Tibial artery (tissue), 4 donors: ENCODE measurements at regions not wholly inside any gene's neighbourhood (a gene's known extent, or its start where the extent isn't known, plus 50 kb on each side); places are given as distances from the start of the nearest gene placed in this dataset.

Experiments
- DNase-seq, 2 donors: peaks; one replicate each; pipeline ENCODE4 v3.0.0-alpha.2; 2019
- H3K27ac ChIP-seq, 2 donors: fragments of 200-600 bp; sonication (generic) in 1 of 2; 1 replicate in 1 of 2; 2 replicates in 1 of 2; pipeline ENCODE4 v1.5.1; 2018 to 2019; ENCODE audit warnings: mild to moderate bottlenecking in 1 of 2
- H3K27me3 ChIP-seq, 2 donors: fragments of 200-600 bp; sonication (generic) in 1 of 2; one replicate each; pipeline versions ENCODE4 v1.5.1 to v1.6.0; 2016 to 2019
- H3K36me3 ChIP-seq, 3 donors: fragments of 200-600 bp; sonication (generic) in 2 of 3; one replicate each; pipeline ENCODE4 v1.5.1; 2016 to 2019; ENCODE audit warnings: mild to moderate bottlenecking in 2 of 3
- H3K4me1 ChIP-seq, 4 donors: fragments of 200-600 bp; sonication (generic) in 2 of 4; 1 replicate in 3 of 4; 2 replicates in 1 of 4; pipeline ENCODE4 v1.5.1; 2016 to 2019
- H3K4me3 ChIP-seq, 2 donors: fragments of 200-600 bp; sonication (generic) in 1 of 2; 1 replicate in 1 of 2; 2 replicates in 1 of 2; pipeline ENCODE4 v1.5.1; 2018 to 2019; ENCODE audit warnings: mild to moderate bottlenecking in 2 of 2
- H3K9me3 ChIP-seq, 3 donors: fragments of 200-600 bp; sonication (generic) in 1 of 3; one replicate each; pipeline ENCODE4 v1.5.1; 2016 to 2019
- intact Hi-C: fragments of 100-400 bp; cut with DNase I; formaldehyde crosslinking; loops from one replicate; pipeline ENCODE4 v1.15.0; 2023; ENCODE audit warnings: low total_unique reads
- TF ChIP-seq, protein P1 (sequence below), 2 experiments: fragments of 200-600 bp in 1 of 2; fragments of 450-650 bp in 1 of 2; IDR thresholded peaks; one replicate each; pipeline ENCODE4 v1.5.1; 2017 to 2019; ENCODE audit warnings: antibody characterized with exemption in 2 of 2, mild to moderate bottlenecking in 1 of 2, moderate library complexity in 1 of 2

GRCh38 chr12:5124401-5124800 lies 80.7 kb downstream of the KCNA5 start:
- TF ChIP-seq, protein P1, sequence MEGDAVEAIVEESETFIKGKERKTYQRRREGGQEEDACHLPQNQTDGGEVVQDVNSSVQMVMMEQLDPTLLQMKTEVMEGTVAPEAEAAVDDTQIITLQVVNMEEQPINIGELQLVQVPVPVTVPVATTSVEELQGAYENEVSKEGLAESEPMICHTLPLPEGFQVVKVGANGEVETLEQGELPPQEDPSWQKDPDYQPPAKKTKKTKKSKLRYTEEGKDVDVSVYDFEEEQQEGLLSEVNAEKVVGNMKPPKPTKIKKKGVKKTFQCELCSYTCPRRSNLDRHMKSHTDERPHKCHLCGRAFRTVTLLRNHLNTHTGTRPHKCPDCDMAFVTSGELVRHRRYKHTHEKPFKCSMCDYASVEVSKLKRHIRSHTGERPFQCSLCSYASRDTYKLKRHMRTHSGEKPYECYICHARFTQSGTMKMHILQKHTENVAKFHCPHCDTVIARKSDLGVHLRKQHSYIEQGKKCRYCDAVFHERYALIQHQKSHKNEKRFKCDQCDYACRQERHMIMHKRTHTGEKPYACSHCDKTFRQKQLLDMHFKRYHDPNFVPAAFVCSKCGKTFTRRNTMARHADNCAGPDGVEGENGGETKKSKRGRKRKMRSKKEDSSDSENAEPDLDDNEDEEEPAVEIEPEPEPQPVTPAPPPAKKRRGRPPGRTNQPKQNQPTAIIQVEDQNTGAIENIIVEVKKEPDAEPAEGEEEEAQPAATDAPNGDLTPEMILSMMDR (IDR thresholded peaks at IDR 0.05), result no peak
- no peak overlapping the region for H3K4me3 ChIP-seq
- H3K4me1 ChIP-seq, result no peaks in the 10 kb centered on the region
- H3K27ac ChIP-seq, result no peak overlapping the region
- H3K36me3 ChIP-seq, result no peaks in the 10 kb centered on the region
- DNase-seq, result no peak
- no peaks in the 10 kb centered on the region for H3K27me3 ChIP-seq
- H3K9me3 ChIP-seq, result no peaks in the 10 kb centered on the region
- intact Hi-C loops, result no loop called here

- Histone ChIP-seq H3K27me3 (no peaks in the 10 kb centered on the region), H3K9me3 (no peaks in the 10 kb centered on the region), H3K4me3 (no peak overlapping the region), H3K4me1 (peaks cover 0 to 13% (median 9%) of the 10 kb centered on the region in 4 donors), H3K27ac (no peak overlapping the region), H3K36me3 (no peaks in the 10 kb centered on the region)
- TF ChIP-seq, protein P1 (IDR thresholded peaks at IDR 0.05), result no peak
- intact Hi-C loops, result no loop called here
- DNase-seq, result no peak
Observed at GRCh38 chr12:5134861-5135525, 91.3 kb downstream of the KCNA5 start.

GRCh38 chr12:5138256-5138655 lies 94.6 kb downstream of the KCNA5 start:
- peaks cover 0 to 17% (median 9%) of the 10 kb centered on the region in 4 donors for H3K4me1 ChIP-seq
- TF ChIP-seq, protein P1 (IDR thresholded peaks at IDR 0.05), result no peak
- no peaks in the 10 kb centered on the region for H3K36me3 ChIP-seq
- DNase-seq, result no peak
- peak overlapping the region; percentile 33 to 41 for H3K27ac ChIP-seq
- no peaks in the 10 kb centered on the region for H3K27me3 ChIP-seq
- no peaks in the 10 kb centered on the region for H3K9me3 ChIP-seq
- intact Hi-C loops, result no loop called here
- H3K4me3 ChIP-seq, result no peak overlapping the region

DNA sequence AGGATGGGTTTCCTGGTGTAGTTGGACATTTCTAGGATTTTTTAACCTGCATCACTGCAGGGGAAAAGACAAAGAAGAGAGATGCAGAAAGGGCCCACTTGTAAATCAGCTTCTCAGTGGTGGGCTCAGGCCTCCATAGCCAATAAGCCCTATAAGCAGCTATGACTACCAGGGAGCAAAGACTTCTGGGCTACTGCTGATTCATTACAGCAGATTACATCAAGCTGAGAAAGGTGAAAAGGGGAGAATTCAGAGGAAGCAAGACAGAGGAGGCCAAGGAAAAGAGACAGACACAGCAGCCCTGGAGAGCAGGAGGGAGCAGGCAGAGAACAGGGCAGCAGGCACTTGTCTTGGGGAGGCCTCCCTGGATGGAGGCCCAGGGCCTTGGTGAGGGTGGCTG lies 95.2 kb downstream of the KCNA5 start:
- intact Hi-C loops, result no loop called here
- TF ChIP-seq, protein P1 (IDR thresholded peaks at IDR 0.05), result no peak
- Histone ChIP-seq H3K4me3 (no peak overlapping the region), H3K9me3 (no peaks in the 10 kb centered on the region), H3K27ac (peak overlapping the region; percentile 33 to 41), H3K27me3 (no peaks in the 10 kb centered on the region), H3K4me1 (peaks cover 0 to 17% (median 9%) of the 10 kb centered on the region in 4 donors), H3K36me3 (no peaks in the 10 kb centered on the region)
- no peak for DNase-seq

GRCh38 chr12:5139751-5140150 lies 96.1 kb downstream of the KCNA5 start:
- Histone ChIP-seq H3K9me3 (no peaks in the 10 kb centered on the region), H3K4me3 (no peak overlapping the region), H3K27me3 (no peaks in the 10 kb centered on the region), H3K36me3 (no peaks in the 10 kb centered on the region), H3K27ac (no peak overlapping the region), H3K4me1 (peaks cover 0 to 17% (median 9%) of the 10 kb centered on the region in 4 donors)
- intact Hi-C loops, result no loop called here
- TF ChIP-seq, protein P1 (IDR thresholded peaks at IDR 0.05), result no peak
- no peak for DNase-seq
